ENCODE measurements at regions not wholly inside any gene's neighbourhood (a gene's known extent, or its start where the extent isn't known, plus 50 kb on each side); places are given as distances from the start of the nearest gene placed in this dataset.

GRCh38 chr7:50197549-50197948 is 104.5 kb upstream of the ZPBP start (continued):
- TF ChIP-seq REST (IDR thresholded peaks at IDR 0.05; ENCODE audit: low read depth, low read length) (no peak), MXI1 (IDR thresholded peaks at IDR 0.05; ENCODE audit: low read depth, low read length) (no peak), TBL1XR1 (IDR thresholded peaks at IDR 0.05; ENCODE audit: low read depth, low read length) (no peak), BCL11A (IDR thresholded peaks at IDR 0.05; ENCODE audit: low read depth, low read length) (peak; percentile 46; the same call in 1 of the 2 replicates), BRCA1 (IDR thresholded peaks at IDR 0.05; ENCODE audit: low read depth, low read length) (no peak), E2F4 (IDR thresholded peaks at IDR 0.05; ENCODE audit: low read depth, low read length) (no peak), ZNF592 (IDR thresholded peaks at IDR 0.05) (no peak), SMC3 (IDR thresholded peaks at IDR 0.05; ENCODE audit: borderline replicate concordance, low read length) (no peak), FOXM1 (IDR thresholded peaks at IDR 0.05; ENCODE audit: low read depth, low read length) (no peak), STAT1 (conservative IDR thresholded peaks at IDR 0.05) (no peak), SMAD1 (IDR thresholded peaks at IDR 0.05; ENCODE audit: low read depth, partially characterized antibody) (no peak), IKZF1 (conservative IDR thresholded peaks at IDR 0.05) (peak; percentile 81), GATAD2B (conservative IDR thresholded peaks at IDR 0.05; ENCODE audit: low read depth) (no peak; the same call in 1 of the 2 replicates), ETV6 (conservative IDR thresholded peaks at IDR 0.05 in 1 of 2, IDR thresholded peaks at IDR 0.05 in 1 of 2; ENCODE audit: borderline replicate concordance in 1 of 2, low read depth in 1 of 2) (no peak), ZNF207 (IDR thresholded peaks at IDR 0.05; ENCODE audit: borderline replicate concordance) (no peak), ATF7 (IDR thresholded peaks at IDR 0.05; ENCODE audit: low read depth) (peak; percentile 19; the same call in 1 of the 2 replicates), RELA (IDR thresholded peaks at IDR 0.05; ENCODE audit: borderline replicate concordance, partially characterized antibody) (no peak), SREBF2 (IDR thresholded peaks at IDR 0.05; ENCODE audit: low read length) (no peak), SMAD5 (IDR thresholded peaks at IDR 0.05; ENCODE audit: low read depth) (no peak)

Measured in GM12878 (cell line).